GM12865 (cell line): ENCODE measurements at regions not wholly inside any gene's neighbourhood (a gene's known extent, or its start where the extent isn't known, plus 50 kb on each side); places are given as distances from the start of the nearest gene placed in this dataset.
A peak's percentile ranks its signal among the peaks of the same experiment; 100 is the strongest.

Experiments used
- DNase-seq: peaks from one replicate; pipeline ENCODE4 v3.0.0; 2010; ENCODE audit warnings: low read depth
- H3K4me3 ChIP-seq: 2 replicates; pipeline ENCODE4 v1.5.1; 2011; ENCODE audit warnings: mild to moderate bottlenecking, low read depth, low read length, control low read depth
- TF ChIP-seq, protein P1 (sequence below): IDR thresholded peaks from 2 replicates; pipeline ENCODE4 v1.5.1; 2011; ENCODE audit warnings: low read length, control low read depth, low read depth, inconsistent platforms; ENCODE audit not compliant: insufficient read depth; ENCODE audit errors: missing control alignments

DNA sequence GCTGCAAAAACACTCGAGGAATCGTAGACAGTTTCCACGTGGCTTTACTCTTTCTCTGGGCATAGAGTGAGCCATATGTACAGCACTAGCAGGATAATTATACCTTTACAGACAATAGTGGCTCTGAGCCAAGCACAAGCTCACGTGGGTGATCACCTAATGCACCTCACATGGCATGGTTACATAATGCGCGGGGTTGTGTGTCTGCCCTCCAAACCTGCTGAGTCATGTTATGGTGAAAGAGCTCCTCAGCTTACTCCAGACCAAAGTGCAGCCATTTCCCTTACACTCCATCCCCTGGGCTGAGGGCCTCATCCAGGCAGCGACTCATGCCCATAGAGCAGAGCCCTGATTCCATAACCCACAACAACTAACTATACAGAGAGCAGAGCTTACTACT, 1458.4 kb upstream of the CADM2 start:
- DNase-seq: no peak
- TF ChIP-seq, protein P1, sequence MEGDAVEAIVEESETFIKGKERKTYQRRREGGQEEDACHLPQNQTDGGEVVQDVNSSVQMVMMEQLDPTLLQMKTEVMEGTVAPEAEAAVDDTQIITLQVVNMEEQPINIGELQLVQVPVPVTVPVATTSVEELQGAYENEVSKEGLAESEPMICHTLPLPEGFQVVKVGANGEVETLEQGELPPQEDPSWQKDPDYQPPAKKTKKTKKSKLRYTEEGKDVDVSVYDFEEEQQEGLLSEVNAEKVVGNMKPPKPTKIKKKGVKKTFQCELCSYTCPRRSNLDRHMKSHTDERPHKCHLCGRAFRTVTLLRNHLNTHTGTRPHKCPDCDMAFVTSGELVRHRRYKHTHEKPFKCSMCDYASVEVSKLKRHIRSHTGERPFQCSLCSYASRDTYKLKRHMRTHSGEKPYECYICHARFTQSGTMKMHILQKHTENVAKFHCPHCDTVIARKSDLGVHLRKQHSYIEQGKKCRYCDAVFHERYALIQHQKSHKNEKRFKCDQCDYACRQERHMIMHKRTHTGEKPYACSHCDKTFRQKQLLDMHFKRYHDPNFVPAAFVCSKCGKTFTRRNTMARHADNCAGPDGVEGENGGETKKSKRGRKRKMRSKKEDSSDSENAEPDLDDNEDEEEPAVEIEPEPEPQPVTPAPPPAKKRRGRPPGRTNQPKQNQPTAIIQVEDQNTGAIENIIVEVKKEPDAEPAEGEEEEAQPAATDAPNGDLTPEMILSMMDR: no peak
- no peak overlapping the region for H3K4me3 ChIP-seq

DNA sequence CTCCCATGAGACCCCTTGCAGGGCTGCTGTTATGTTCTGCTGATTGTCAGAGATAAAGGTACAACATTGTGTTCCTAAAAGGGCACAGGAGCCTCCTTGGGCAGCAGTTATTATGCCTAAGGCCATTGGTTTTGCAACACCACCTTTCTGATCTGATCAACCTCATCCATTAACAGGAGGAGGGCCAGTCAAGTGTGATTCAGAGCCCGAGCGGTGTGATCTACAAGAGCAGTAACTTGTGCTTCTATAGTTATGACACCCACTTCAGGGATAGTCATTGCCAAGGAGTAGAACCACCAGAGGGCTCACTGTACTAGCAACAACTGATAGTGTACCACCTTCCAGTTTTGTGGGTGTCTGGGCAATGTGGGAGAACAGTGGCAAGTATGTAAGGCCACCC, 1457.9 kb upstream of the CADM2 start:
- no peak overlapping the region for H3K4me3 ChIP-seq
- TF ChIP-seq, protein P1: no peak

DNA sequence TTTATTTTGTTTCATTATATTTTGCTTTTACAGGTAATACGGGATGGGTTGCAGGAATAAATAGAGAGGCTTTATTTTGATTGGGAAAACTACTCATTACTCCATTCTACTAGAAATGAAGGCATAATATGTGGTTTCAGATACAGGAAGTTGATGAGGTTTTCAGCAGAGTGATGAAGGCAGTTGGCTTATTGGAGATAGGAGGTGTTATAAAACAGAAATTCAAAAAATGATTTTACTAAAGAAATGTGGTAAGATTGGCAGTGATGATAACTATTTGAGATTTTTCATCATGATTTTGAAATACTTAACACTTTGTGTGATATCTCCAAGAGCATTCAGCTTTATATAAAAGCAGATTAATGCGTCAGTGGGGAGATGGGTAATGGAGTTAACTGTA, 1445.7 kb upstream of the CADM2 start:
- TF ChIP-seq, protein P1: no peak
- no peak for DNase-seq
- H3K4me3 ChIP-seq: no peak overlapping the region

More for the DNA sequence above, 1457.9 kb upstream of the CADM2 start:
- DNase-seq: no peak

DNA sequence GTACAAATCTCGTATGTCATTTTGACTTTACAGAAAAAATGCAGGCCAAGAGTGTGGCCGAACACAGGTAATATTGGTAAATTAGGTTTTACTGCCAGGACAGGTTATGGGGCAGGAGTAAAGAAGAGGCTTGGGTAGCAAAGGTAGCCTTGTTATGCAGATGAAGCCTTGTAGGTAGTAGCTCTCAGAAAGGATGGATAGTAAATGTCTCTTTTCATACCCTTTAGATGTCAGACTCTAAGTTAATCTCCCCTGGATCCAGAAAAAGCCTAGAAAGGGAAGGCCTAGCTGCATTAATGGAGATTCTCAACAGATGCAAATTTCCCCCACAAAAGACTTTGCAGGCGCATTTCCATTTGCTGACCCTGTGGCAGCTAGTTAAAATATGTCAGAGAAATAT, 1445.1 kb upstream of the CADM2 start:
- TF ChIP-seq, protein P1: no peak
- H3K4me3 ChIP-seq: no peak overlapping the region
- no peak for DNase-seq

DNA sequence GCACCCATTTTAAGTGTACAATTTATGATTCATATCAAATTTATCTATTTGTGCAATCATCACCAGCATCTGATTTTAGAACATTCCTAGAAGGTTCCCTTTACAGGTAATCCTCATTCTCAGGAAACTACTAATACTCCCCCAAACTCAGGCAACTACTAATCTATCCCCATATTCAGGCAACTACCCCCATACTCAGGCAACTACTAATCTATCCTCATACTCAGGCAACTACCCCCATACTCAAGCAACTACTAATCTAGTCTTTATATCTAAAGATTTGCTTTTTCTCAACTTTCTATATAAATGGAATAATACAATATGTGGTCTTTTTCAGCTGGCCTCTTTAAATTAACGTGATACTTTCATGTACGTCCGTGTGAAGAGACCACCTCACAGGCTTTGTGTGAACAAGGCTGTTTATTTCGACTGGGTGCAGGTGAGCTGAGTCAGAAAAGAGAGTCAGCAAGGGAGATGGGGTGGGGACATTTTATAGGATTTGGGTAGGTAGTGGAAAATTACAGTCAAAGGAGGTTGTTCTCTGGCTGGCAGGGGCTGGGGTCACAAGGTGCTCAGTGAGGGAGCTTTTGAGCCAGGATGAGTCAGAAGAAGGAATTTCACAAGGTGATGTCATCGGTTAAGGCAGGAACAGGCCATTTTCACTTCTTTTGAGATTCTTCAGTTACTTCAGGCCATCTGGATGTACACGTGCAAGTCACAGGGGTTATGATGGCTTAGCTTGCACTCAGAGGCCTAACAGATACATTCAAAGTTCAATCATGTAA, 1444.5 kb upstream of the CADM2 start:
- H3K4me3 ChIP-seq: no peak overlapping the region
- DNase-seq: no peak
- TF ChIP-seq, protein P1: no peak

DNA sequence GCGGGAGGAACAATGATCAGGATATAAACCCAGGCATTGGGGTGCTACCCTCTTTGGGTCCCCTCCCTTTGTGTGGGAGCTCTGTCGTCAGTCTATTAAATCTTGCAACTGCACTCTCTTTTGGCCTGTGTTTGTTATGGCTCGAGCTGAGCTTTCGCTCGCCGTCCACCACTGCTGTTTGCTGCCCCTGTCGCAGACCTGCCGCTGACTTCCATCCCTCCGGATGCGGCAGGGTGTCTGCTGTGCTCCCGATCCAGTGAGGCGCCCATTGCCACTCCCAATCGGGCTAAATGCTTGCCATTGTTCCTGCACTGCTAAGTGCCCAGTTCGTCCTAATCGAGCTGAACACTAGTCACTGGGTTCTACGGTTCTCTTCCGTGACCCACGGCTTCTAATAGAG, 1443.7 kb upstream of the CADM2 start:
- H3K4me3 ChIP-seq: no peak overlapping the region
- TF ChIP-seq, protein P1: no peak
- no peak for DNase-seq

DNA sequence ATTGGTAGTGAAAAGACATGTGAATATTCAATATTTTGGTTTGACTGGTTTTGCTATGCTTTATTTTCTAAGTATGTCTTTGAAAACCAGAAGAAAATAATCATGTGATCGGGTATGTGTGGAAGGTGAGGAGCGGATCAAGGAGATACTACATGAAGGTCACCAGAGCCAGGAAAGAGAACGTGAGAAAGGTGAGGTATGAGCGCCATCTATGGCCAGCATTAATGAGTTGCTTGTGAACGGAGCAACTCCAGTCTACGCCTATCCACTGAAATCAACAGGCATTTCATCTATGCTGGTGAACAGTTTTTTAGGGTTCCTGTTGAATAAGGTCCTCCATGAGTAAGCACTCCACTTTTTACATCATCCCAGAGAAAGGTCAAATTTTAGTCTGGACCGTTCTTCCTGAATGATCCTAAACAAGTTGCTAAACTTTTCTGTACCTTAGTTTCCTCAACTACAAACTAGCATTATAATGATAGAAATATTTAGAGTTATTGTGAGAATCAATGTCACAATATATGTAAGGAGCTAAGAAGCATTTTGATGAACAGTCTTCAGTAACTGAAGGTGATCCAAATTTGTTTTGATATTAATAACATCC, 1435.2 kb upstream of the CADM2 start:
- peak; percentile 71 for DNase-seq
- TF ChIP-seq, protein P1: peak; percentile 55
- H3K4me3 ChIP-seq: no peak overlapping the region
